SK-N-SH (cell line): ENCODE measurements at regions not wholly inside any gene's neighbourhood (a gene's known extent, or its start where the extent isn't known, plus 50 kb on each side); places are given as distances from the start of the nearest gene placed in this dataset.

Experiments used
- CTCF ChIA-PET: fragments of 300-600, 350-600 bp; formaldehyde crosslinking; extraction: SDS; loops from one replicate; lab custom pipeline; 2021; lab: Yijun Ruan, JAX
- POLR2A ChIA-PET: fragments of 350-600 bp; sonication (Branson Sonifier 250); formaldehyde crosslinking; extraction: SDS; loops from one replicate; lab custom pipeline; 2020; ENCODE audit warnings: antibody characterized with exemption, inconsistent platforms; lab: Yijun Ruan, JAX
- DNase-seq: peaks from one replicate; pipeline ENCODE4 v3.0.0; 2012
- H2AFZ ChIP-seq: fragments of 200-600 bp; sonication (generic); 2 replicates; pipeline ENCODE4 v1.8.1; 2016; ENCODE audit warnings: antibody characterized with exemption, mild to moderate bottlenecking, low read depth
- H3F3A ChIP-seq: fragments of 200-600 bp; sonication (generic); replicated peaks from 2 replicates; pipeline ENCODE3; 2016; ENCODE audit warnings: antibody characterized with exemption, mild to moderate bottlenecking; ENCODE audit not compliant: insufficient read depth
- H3K27ac ChIP-seq, 2 experiments: fragments of 200-500 bp in 1 of 2; fragments of 200-600 bp in 1 of 2; sonication (Bioruptor generic) in 1 of 2; sonication (generic), shearing (Covaris generic) in 1 of 2; 2 replicates each; pipeline versions ENCODE4 v1.5.1 to v1.6.1; 2014 to 2016; ENCODE audit warnings: low read depth in 2 of 2, inconsistent platforms in 1 of 2, low read length in 1 of 2, mild to moderate bottlenecking in 1 of 2, mixed read lengths in 1 of 2
- H3K27me3 ChIP-seq: fragments of 200-600 bp; sonication (generic), shearing (Covaris generic); 2 replicates; pipeline ENCODE4 v1.6.1; 2016; ENCODE audit warnings: mixed run types; ENCODE audit not compliant: insufficient read depth
- H3K36me3 ChIP-seq, 2 experiments: fragments of 200-500 bp in 1 of 2; fragments of 200-600 bp in 1 of 2; sonication (Bioruptor generic) in 1 of 2; sonication (generic) in 1 of 2; replicated peaks in 1 of 2; 2 replicates each; pipeline versions ENCODE3 to v1.5.1; 2014 to 2016; ENCODE audit warnings: low read length in 1 of 2, mild to moderate bottlenecking in 1 of 2; ENCODE audit not compliant: insufficient read depth in 2 of 2, control insufficient read depth in 1 of 2
- H3K4me1 ChIP-seq, 2 experiments: fragments of 200-500 bp in 1 of 2; fragments of 200-600 bp in 1 of 2; sonication (Bioruptor generic) in 1 of 2; sonication (generic), shearing (Covaris generic) in 1 of 2; 2 replicates each; pipeline versions ENCODE4 v1.5.1 to v1.6.1; 2014 to 2016; ENCODE audit warnings: low read depth in 1 of 2, low read length in 1 of 2, mixed run types in 1 of 2; ENCODE audit not compliant: insufficient read depth in 2 of 2, control insufficient read depth in 1 of 2
- H3K4me2 ChIP-seq: fragments of 200-600 bp; sonication (generic), shearing (Covaris generic); 2 replicates; pipeline ENCODE4 v1.6.1; 2017; ENCODE audit warnings: mixed run types
- H3K4me3 ChIP-seq, 2 experiments: fragments of 200-500 bp in 1 of 2; fragments of 200-600 bp in 1 of 2; sonication (Bioruptor generic) in 1 of 2; sonication (generic), shearing (Covaris generic) in 1 of 2; 2 replicates each; pipeline versions ENCODE4 v1.5.1 to v1.8.1; 2014 to 2016; ENCODE audit warnings: low read depth in 2 of 2, inconsistent platforms in 1 of 2, low read length in 1 of 2, mild to moderate bottlenecking in 1 of 2, mixed read lengths in 1 of 2, moderate library complexity in 1 of 2
- H3K79me2 ChIP-seq: fragments of 200-600 bp; sonication (generic); 2 replicates; pipeline ENCODE4 v1.8.1; 2017; ENCODE audit warnings: mild to moderate bottlenecking; ENCODE audit not compliant: insufficient read depth
- H3K9ac ChIP-seq: fragments of 200-600 bp; sonication (generic); 2 replicates; pipeline ENCODE4 v1.6.1; 2017; ENCODE audit warnings: mixed run types
- H3K9me2 ChIP-seq: fragments of 200-600 bp; sonication (generic); 2 replicates; pipeline ENCODE4 v1.6.1; 2017; ENCODE audit warnings: mixed run types
- H3K9me3 ChIP-seq: fragments of 200-600 bp; sonication (generic); 2 replicates; pipeline ENCODE4 v1.6.1; 2017; ENCODE audit warnings: mixed run types, mild to moderate bottlenecking, moderate library complexity
- H4K20me1 ChIP-seq: fragments of 200-600 bp; sonication (generic); 2 replicates; pipeline ENCODE4 v1.6.1; 2017; ENCODE audit warnings: mild to moderate bottlenecking, mixed run types; ENCODE audit not compliant: insufficient read depth
- CHD2 ChIP-seq: fragments of 150-350 bp; IDR thresholded peaks from 2 replicates; pipeline ENCODE4 v1.6.1; 2018; ENCODE audit warnings: low read length; ENCODE audit not compliant: partially characterized antibody
- ELF1 ChIP-seq: IDR thresholded peaks from 2 replicates; pipeline ENCODE4 v1.4.0; 2012
- EZH2phosphoT487 ChIP-seq: fragments of 200-600 bp; sonication (generic); IDR thresholded peaks from 2 replicates; pipeline ENCODE4 v1.6.1; 2017; ENCODE audit warnings: low read depth, mixed run types, mild to moderate bottlenecking, antibody characterized with exemption, moderate library complexity, borderline replicate concordance
- FOSL2 ChIP-seq: IDR thresholded peaks from 2 replicates; pipeline ENCODE4 v1.4.0; 2012; ENCODE audit warnings: low read depth, mild to moderate bottlenecking, moderate library complexity, borderline replicate concordance
- GABPA ChIP-seq: IDR thresholded peaks from 2 replicates; pipeline ENCODE4 v1.4.0; 2012; ENCODE audit warnings: low read depth, mild to moderate bottlenecking
- GATA2 ChIP-seq: sonication (generic); formaldehyde crosslinking; IDR thresholded peaks from 2 replicates; pipeline ENCODE4 v1.5.0; 2020; ENCODE audit warnings: mild to moderate bottlenecking, missing genetic modification reagents
- JUND ChIP-seq: IDR thresholded peaks from 2 replicates; pipeline ENCODE4 v1.4.0; 2012
- MXI1 ChIP-seq: IDR thresholded peaks from 2 replicates; pipeline ENCODE4 v1.6.1; 2012; ENCODE audit warnings: mild to moderate bottlenecking, low read depth, low read length, improper control_type of control experiment
- POLR2AphosphoS5 ChIP-seq: IDR thresholded peaks from 2 replicates; pipeline ENCODE4 v1.6.1; 2012; ENCODE audit warnings: low read depth, low read length
- RAD21 ChIP-seq: IDR thresholded peaks from 2 replicates; pipeline ENCODE4 v1.6.1; 2012; ENCODE audit warnings: mild to moderate bottlenecking, low read length
- RXRA ChIP-seq: IDR thresholded peaks from 2 replicates; pipeline ENCODE4 v1.4.0; 2012; ENCODE audit warnings: low read depth, mild to moderate bottlenecking, borderline replicate concordance
- SIN3A ChIP-seq: IDR thresholded peaks from 2 replicates; pipeline ENCODE4 v1.6.1; 2012; ENCODE audit warnings: low read depth, mild to moderate bottlenecking, low read length, moderate library complexity, borderline replicate concordance
- SMC3 ChIP-seq: IDR thresholded peaks from 2 replicates; pipeline ENCODE4 v1.6.1; 2012; ENCODE audit warnings: low read depth, low read length, improper control_type of control experiment
- TAF1 ChIP-seq: IDR thresholded peaks from 2 replicates; pipeline ENCODE4 v1.6.1; 2012; ENCODE audit warnings: low read depth, mild to moderate bottlenecking, low read length, moderate library complexity, borderline replicate concordance
- TCF12 ChIP-seq: IDR thresholded peaks from 2 replicates; pipeline ENCODE4 v1.4.0; 2012
- WGBS: methylation state at CpG from one replicate; pipeline ENCODE4 v1.1.6; 2017; ENCODE audit warnings: low lambda C conversion rate; 5-methylcytosine and 5-hydroxymethylcytosine counted together
- TF ChIP-seq, protein P1 (sequence below): fragments of 150-350 bp; IDR thresholded peaks from 2 replicates; pipeline ENCODE4 v1.6.1; 2017; ENCODE audit warnings: antibody characterized with exemption, low read length, low read depth, borderline replicate concordance
- TF ChIP-seq, protein P2 (sequence below): fragments of 200-600 bp; sonication (generic); IDR thresholded peaks from 2 replicates; pipeline ENCODE4 v1.6.1; 2017; ENCODE audit warnings: antibody characterized with exemption, mild to moderate bottlenecking, moderate library complexity
- TF ChIP-seq, protein P3 (sequence below): IDR thresholded peaks from 2 replicates; pipeline ENCODE4 v1.6.1; 2012; ENCODE audit warnings: mild to moderate bottlenecking, low read depth, low read length, moderate library complexity

DNA sequence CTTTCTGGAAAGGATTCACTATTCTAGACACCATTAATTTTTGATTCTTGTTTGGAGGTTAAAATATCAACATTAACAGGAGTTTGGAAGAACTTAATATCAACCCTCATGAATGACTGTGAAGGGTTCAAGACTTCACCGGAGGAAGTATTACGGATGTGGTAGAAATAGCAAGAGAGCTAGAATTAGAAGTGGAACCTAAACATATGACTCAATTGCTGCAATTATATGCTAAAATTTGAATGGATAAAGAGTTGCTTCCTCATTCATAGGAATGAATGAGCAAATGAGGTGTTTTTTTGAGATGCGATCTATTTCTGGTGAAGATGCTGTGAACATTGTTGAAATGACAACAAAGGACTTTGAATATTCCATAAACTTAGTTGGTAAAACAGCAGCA is 77.9 kb upstream of the TNFSF4 start:
- CTCF ChIA-PET = no interaction called here
- no peak overlapping the region for H3K4me3 ChIP-seq

DNA sequence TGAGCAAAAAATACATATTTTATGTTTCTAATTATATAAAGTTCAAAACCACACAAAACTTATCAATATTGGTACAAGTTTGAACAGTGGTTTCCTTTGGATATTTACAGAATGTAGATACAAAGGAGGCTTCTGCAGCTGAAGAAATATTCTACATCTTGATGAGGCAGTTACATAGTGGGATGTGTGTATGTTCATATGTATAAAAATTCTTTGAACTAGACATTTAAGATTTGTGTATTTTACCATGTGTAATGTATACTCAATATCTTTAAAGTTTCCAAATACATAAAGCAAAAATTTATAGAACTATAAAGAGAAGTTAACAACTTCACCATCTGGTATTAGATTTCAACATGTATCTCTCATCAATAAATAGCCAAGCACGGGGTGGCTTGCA is 80.7 kb upstream of the TNFSF4 start:
- WGBS = 44% methylated on average over 1 of the region's 1 CpG
- no peak for DNase-seq
- ChIA-PET CTCF (no interaction called here), POLR2A (no interaction called here)
- Histone ChIP-seq H3K79me2 (no peaks in the 10 kb centered on the region), H3K9ac (no peak overlapping the region), H3K27ac (no peak overlapping the region), H4K20me1 (no peaks in the 10 kb centered on the region), H3K9me2 (no peaks in the 10 kb centered on the region), H3K4me1 (no peaks in the 10 kb centered on the region), H3F3A (no peaks in the 10 kb centered on the region), H3K36me3 (no peaks in the 10 kb centered on the region), H2AFZ (no peak overlapping the region), H3K4me3 (no peak overlapping the region), H3K27me3 (no peaks in the 10 kb centered on the region), H3K9me3 (no peaks in the 10 kb centered on the region), H3K4me2 (no peak overlapping the region)
- no peak for TF ChIP-seq CHD2
- no peak for TF ChIP-seq SMC3
- TF ChIP-seq FOSL2 = no peak
- no peak for TF ChIP-seq MXI1
- no peak for TF ChIP-seq GABPA
- TF ChIP-seq TCF12 = no peak
- TF ChIP-seq TAF1 = no peak
- TF ChIP-seq, protein P1, sequence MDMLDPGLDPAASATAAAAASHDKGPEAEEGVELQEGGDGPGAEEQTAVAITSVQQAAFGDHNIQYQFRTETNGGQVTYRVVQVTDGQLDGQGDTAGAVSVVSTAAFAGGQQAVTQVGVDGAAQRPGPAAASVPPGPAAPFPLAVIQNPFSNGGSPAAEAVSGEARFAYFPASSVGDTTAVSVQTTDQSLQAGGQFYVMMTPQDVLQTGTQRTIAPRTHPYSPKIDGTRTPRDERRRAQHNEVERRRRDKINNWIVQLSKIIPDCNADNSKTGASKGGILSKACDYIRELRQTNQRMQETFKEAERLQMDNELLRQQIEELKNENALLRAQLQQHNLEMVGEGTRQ = no peak
- TF ChIP-seq POLR2AphosphoS5 = no peak
- no peak for TF ChIP-seq EZH2phosphoT487
- no peak for TF ChIP-seq GATA2 (CRISPR knock-in tag)

More for the DNA sequence above, 77.9 kb upstream of the TNFSF4 start:
- Histone ChIP-seq H3K79me2 (no peaks in the 10 kb centered on the region), H3K36me3 (no peaks in the 10 kb centered on the region), H3K4me1 (no peaks in the 10 kb centered on the region; a peak in 1 of 4 replicates), H3F3A (peaks cover 10% of the 10 kb centered on the region), H3K9ac (no peak overlapping the region), H2AFZ (no peak overlapping the region), H3K9me2 (no peaks in the 10 kb centered on the region), H3K27me3 (no peaks in the 10 kb centered on the region), H3K4me2 (no peak overlapping the region), H4K20me1 (no peaks in the 10 kb centered on the region), H3K9me3 (no peaks in the 10 kb centered on the region), H3K27ac (no peak overlapping the region)
- POLR2A ChIA-PET = no interaction called here
- no peak for TF ChIP-seq JUND
- TF ChIP-seq RAD21 = no peak
- TF ChIP-seq, protein P2, sequence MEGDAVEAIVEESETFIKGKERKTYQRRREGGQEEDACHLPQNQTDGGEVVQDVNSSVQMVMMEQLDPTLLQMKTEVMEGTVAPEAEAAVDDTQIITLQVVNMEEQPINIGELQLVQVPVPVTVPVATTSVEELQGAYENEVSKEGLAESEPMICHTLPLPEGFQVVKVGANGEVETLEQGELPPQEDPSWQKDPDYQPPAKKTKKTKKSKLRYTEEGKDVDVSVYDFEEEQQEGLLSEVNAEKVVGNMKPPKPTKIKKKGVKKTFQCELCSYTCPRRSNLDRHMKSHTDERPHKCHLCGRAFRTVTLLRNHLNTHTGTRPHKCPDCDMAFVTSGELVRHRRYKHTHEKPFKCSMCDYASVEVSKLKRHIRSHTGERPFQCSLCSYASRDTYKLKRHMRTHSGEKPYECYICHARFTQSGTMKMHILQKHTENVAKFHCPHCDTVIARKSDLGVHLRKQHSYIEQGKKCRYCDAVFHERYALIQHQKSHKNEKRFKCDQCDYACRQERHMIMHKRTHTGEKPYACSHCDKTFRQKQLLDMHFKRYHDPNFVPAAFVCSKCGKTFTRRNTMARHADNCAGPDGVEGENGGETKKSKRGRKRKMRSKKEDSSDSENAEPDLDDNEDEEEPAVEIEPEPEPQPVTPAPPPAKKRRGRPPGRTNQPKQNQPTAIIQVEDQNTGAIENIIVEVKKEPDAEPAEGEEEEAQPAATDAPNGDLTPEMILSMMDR = no peak
- TF ChIP-seq SIN3A = no peak
- no peak for TF ChIP-seq RXRA
- TF ChIP-seq MXI1 = no peak
- TF ChIP-seq, protein P3, sequence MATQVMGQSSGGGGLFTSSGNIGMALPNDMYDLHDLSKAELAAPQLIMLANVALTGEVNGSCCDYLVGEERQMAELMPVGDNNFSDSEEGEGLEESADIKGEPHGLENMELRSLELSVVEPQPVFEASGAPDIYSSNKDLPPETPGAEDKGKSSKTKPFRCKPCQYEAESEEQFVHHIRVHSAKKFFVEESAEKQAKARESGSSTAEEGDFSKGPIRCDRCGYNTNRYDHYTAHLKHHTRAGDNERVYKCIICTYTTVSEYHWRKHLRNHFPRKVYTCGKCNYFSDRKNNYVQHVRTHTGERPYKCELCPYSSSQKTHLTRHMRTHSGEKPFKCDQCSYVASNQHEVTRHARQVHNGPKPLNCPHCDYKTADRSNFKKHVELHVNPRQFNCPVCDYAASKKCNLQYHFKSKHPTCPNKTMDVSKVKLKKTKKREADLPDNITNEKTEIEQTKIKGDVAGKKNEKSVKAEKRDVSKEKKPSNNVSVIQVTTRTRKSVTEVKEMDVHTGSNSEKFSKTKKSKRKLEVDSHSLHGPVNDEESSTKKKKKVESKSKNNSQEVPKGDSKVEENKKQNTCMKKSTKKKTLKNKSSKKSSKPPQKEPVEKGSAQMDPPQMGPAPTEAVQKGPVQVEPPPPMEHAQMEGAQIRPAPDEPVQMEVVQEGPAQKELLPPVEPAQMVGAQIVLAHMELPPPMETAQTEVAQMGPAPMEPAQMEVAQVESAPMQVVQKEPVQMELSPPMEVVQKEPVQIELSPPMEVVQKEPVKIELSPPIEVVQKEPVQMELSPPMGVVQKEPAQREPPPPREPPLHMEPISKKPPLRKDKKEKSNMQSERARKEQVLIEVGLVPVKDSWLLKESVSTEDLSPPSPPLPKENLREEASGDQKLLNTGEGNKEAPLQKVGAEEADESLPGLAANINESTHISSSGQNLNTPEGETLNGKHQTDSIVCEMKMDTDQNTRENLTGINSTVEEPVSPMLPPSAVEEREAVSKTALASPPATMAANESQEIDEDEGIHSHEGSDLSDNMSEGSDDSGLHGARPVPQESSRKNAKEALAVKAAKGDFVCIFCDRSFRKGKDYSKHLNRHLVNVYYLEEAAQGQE = no peak
- no peak for TF ChIP-seq EZH2phosphoT487
- no peak for TF ChIP-seq ELF1
- 88% methylated on average over 3 of the region's 3 CpGs for WGBS
- no peak for DNase-seq
